GM21367 (cell line): ENCODE measurements at regions not wholly inside any gene's neighbourhood (a gene's known extent, or its start where the extent isn't known, plus 50 kb on each side); places are given as distances from the start of the nearest gene placed in this dataset.

Source experiments
- ATAC-seq: cut with Tn5 transposase; IDR thresholded peaks from one replicate; pipeline ENCODE4 v1.9.1; 2021; ENCODE audit not compliant: unreplicated experiment

- ATAC-seq: no peak
These were observed 1071.2 kb downstream of the BRD1 start for GRCh38 chr22:48756146-48757111.

DNA sequence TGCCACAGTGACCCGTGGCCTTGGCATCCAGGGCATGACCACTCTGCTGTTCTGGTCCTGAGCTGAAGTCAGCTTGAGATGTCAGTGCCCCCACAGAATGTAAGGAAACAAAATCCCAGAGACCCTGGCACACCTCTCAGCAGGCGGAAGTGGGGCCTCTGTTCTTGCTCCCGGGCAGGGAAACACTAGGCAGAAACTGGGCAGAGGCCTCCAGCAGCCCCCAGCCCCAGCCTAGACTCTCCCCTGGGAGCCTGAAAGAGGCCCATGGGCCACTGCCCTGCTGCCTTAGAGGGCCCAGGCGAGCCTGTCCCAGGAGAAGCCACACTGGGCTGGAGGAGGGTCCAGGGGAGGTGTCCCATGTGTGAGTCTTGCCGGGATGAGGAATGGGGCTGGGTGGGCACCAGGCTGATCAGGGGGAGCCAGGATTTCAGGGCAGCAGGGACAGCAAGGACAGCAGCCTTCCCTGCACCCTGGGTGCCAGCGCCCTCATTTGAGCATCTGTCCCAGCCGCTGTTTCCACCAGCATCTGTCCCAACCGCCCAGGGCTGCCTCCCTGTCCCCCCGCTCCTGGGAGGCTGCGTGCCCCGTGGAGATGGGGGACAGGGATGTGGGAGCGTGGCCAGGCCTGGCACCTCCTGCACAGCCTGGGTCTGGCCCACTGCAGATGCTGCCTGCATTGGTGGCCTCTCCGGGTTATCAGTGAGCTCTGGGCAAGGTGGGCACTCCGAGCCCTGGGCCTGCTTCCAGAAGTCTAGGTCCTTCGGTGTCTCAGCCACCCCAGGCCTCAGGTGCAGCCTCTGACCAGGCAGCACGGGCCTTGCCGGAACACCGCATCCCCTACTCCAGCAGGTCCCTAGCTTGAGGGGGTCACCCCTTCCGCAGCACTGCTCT, 1072.4 kb downstream of the BRD1 start:
- ATAC-seq: no peak

DNA sequence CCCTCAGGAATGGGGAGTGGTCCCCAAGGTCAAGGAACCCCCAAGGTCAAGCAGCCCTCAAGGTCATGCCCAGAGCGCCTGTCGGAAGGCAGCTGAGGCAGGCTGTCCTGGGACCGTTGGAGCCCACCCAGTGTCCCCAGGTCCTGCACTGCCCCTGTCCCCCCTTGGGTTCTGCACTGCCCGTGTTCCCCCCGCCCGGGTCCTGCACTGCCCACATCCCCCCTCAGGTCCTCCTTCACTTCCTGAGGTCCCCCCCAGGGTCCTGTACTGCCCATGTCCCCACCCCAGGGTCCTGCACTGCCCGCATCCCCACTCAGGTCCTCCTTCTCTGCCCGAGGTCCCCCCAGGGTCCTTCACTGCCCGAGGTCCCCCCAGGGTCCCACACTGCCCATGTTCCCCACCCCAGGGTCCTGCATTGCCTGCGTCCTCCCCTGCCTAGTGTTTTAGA, 1073.0 kb downstream of the BRD1 start:
- ATAC-seq: no peak

DNA sequence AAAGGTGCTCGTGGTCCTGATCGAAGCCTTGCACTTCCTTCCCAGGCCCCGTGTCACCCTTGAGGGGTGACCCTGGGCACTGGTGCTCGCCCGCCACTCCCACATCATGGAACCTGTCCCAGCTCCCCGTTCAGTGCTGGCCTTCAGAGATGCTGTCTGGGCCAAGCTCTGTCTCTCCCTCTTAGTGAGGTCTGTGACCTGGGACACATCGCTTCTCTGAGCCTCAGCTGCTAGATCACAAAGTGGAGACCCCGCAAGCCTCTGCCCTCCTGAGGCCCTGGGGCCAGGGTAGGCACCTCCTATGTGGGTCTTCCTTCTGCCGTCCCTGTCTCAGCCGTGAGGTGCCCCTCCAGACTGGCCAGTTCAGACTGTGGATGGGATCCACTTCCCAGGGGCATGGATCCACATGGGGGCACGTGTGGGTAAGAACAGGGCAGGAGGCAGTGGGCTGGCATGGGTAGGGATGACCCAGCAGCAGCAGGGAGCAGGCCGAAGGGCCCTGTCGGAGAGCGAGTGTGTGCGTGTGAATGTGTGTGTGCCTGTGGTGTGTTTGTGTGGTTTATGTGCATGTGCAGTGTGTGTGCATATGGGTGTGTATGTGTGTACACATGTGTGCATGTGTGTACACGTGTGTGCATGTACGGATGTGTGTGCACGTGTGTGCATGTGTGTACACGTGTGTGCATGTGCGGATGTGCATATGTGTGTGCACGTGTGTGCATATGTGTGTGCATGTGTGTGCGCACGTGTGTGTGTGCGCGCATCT, 1073.7 kb downstream of the BRD1 start:
- ATAC-seq: no peak

DNA sequence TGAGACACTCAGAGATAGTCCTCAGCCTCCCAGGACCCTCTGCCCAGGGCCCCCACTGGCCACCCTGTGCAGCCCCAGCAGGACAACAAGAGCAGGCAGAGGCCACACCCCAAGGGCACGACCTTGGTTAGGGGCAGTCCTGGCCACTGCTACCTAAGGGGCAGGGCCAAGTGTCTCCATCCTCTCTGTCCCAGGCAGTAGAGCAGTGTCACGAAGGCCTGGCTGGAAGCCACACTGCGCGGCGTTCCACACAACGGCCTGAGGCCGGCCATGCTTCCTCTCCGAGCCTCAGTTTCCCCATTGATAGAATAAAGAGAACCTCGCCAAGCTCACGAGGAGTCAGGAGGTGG, 1074.3 kb downstream of the BRD1 start:
- ATAC-seq: no peak

GRCh38 chr22:48752451-48753380, 1075.0 kb downstream of the BRD1 start:
- no peak for ATAC-seq

DNA sequence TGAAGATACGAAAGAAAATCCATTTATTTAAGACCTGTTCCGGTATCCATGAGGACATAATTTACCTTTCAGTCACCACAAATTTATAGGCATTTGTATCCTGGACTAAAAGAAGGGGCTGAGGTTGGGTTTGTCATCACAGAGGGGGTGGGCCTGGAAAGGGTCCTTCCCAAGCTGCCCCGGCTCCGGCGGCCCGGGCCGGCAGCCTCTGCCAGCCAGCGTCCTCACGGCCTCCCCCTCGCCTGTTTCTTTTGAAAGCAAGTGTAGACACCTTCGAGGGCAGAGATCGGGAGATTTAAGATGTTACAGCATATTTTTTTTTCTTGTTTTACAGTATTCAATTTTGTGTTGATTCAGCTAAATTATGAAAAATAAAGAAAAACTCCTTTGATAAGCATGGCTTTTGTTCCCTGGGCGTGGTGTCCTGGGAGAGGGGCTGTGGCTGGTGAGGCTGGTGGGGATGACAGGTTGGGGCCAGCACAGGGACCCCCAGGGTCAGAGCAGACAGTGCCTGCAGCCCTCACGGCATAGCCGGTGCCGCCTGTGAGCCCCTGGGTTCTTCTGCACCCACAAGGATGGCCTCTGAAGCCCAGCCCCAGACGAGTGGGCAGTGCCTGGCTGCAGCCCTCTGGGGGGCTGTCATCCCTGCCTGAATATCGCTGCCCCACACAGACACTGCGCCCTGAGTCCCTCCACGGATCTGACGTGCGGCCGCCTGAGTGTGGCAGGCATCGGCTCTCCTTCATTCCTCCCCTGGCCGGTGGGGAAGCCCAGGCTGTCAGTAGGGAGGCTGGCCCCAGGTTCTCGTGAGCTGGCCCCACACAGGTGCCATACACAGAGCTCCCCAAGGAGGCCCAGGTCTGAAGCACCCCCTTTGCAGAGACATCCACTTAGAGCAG, 1075.9 kb downstream of the BRD1 start:
- no peak for ATAC-seq

DNA sequence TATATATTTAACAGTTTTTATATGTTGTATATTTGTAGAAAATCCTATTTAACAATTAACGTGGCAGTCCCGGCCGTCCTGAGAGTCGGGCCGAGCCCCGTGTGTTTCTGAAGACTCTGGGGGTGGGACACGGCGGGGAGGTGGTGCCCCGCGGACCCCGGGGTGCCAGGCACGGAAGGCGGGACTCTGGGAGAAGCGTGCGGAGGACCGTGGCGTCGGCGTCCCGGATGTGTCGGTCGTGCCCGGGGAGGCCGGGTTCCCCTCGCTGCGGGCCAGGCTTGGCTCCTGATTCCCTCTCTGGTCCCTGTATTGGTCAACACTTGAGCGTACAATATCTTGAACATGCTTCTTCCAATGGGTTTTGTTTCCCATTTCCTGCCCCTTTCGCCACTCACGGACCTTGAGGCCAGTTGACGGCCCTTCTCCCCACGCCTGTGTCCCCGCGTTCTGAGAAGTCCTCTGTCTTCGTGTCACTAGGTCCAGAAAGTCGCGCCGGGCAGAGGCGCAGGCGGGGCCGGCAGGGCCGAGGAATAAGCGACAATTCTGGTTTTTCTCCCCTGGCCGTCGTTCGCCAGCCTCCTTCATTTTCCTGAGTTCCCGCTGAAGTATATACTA, 1076.7 kb downstream of the BRD1 start:
- no peak for ATAC-seq

- ATAC-seq: no peak
These were observed 1077.4 kb downstream of the BRD1 start for GRCh38 chr22:48750282-48750681.

GRCh38 chr22:48749555-48750227, 1078.0 kb downstream of the BRD1 start:
- no peak for ATAC-seq

- no peak for ATAC-seq
These were observed 1078.7 kb downstream of the BRD1 start for GRCh38 chr22:48748860-48749554.

- ATAC-seq: no peak
These were observed 1079.4 kb downstream of the BRD1 start for GRCh38 chr22:48748113-48748859.

- no peak for ATAC-seq
These were observed 1080.8 kb downstream of the BRD1 start for GRCh38 chr22:48746789-48747425.

- ATAC-seq: no peak
These were observed 1081.6 kb downstream of the BRD1 start for GRCh38 chr22:48745842-48746788.
